ENCODE measurements at regions not wholly inside any gene's neighbourhood (a gene's known extent, or its start where the extent isn't known, plus 50 kb on each side); places are given as distances from the start of the nearest gene placed in this dataset.

DNA sequence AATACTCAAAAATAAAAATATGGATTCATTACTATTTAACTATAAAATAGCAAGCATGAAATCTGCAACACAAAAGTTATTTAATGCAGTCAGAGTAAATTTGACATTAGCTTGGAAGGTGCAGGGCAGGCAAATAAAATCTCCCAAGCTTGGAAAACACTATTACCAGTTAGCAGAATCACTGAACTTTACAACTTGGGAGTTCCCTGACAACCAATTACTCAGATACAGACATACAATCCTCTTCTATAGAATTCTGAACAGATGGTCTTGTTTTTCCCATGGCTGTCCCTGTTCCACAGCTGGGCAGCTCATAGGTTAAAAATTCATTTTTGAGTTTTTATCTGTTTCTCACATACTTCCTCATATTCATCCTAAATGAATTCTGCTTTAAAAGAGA lies 1002.6 kb downstream of the SORCS3 start:
- Histone ChIP-seq H3K4me1 (ENCODE audit: control extremely low read depth in 1 of 4, control insufficient read depth in 4 of 4, insufficient read depth in 4 of 4, low read length in 3 of 4) (no peaks in the 10 kb centered on the region), H3K27me3 (replicated peaks in 2 of 5; ENCODE audit: control insufficient read depth in 4 of 5, insufficient read depth in 5 of 5, low read length in 4 of 5) (no peaks in the 10 kb centered on the region), H3K27ac (ENCODE audit: insufficient read depth in 1 of 2, low read depth in 1 of 2, low read length in 2 of 2, poor library complexity in 1 of 2, severe bottlenecking in 2 of 2) (no peak overlapping the region), H3K9me3 (ENCODE audit: control extremely low read depth in 1 of 5, control insufficient read depth in 4 of 5, insufficient read depth in 2 of 5, low read depth in 1 of 5, low read length in 4 of 5) (no peaks in the 10 kb centered on the region), H3K4me3 (ENCODE audit: control insufficient read depth in 1 of 7, extremely low read depth in 1 of 7, insufficient read depth in 4 of 7, low read depth in 2 of 7, low read length in 6 of 7) (no peak overlapping the region), H3K36me3 (ENCODE audit: control insufficient read depth in 4 of 4, insufficient read depth in 4 of 4, low read length in 3 of 4) (no peaks in the 10 kb centered on the region)
- POLR2A ChIA-PET: no interaction called here
- CTCF ChIA-PET: no interaction called here
- DNase-seq: no peak

DNA sequence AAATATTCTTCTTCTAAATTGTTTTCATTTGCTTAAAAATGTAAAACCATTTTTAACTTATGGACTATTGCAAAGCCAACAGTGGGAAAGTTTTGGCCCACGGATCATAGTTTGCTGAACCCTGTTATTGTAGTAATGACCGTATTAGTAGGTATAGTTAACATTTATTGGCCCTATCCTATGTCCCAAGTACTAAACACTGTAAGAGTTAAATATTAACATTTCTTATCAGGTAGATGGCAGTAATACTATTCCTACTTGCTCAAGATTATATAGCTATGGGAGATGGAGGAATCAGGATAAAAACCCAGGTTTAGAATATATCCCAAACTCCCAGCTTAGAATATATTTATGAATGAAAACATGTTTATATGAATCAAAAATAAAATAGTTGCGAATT lies 993.2 kb downstream of the SORCS3 start:
- Histone ChIP-seq H3K9me3 (ENCODE audit: control extremely low read depth in 1 of 5, control insufficient read depth in 4 of 5, insufficient read depth in 2 of 5, low read depth in 1 of 5, low read length in 4 of 5) (peaks cover 0 to 3% (median 0%) of the 10 kb centered on the region in 5 experiments), H3K27me3 (replicated peaks in 2 of 5; ENCODE audit: control insufficient read depth in 4 of 5, insufficient read depth in 5 of 5, low read length in 4 of 5) (no peaks in the 10 kb centered on the region), H3K27ac (ENCODE audit: insufficient read depth in 1 of 2, low read depth in 1 of 2, low read length in 2 of 2, poor library complexity in 1 of 2, severe bottlenecking in 2 of 2) (no peak overlapping the region), H3K36me3 (ENCODE audit: control insufficient read depth in 4 of 4, insufficient read depth in 4 of 4, low read length in 3 of 4) (no peaks in the 10 kb centered on the region), H3K4me1 (ENCODE audit: control extremely low read depth in 1 of 4, control insufficient read depth in 4 of 4, insufficient read depth in 4 of 4, low read length in 3 of 4) (no peaks in the 10 kb centered on the region), H3K4me3 (ENCODE audit: control insufficient read depth in 1 of 7, extremely low read depth in 1 of 7, insufficient read depth in 4 of 7, low read depth in 2 of 7, low read length in 6 of 7) (no peak overlapping the region)
- 100% methylated on average over 1 of the region's 3 CpGs for WGBS (ENCODE audit: insufficient coverage)
- DNase-seq: no peak
- CTCF ChIA-PET: interaction anchor here (0.9 kb wide), 1 partner anchor 19 kb away, joined by 3 read pairs; no protein-coding TSS in a partner anchor
- POLR2A ChIA-PET: no interaction called here

DNA sequence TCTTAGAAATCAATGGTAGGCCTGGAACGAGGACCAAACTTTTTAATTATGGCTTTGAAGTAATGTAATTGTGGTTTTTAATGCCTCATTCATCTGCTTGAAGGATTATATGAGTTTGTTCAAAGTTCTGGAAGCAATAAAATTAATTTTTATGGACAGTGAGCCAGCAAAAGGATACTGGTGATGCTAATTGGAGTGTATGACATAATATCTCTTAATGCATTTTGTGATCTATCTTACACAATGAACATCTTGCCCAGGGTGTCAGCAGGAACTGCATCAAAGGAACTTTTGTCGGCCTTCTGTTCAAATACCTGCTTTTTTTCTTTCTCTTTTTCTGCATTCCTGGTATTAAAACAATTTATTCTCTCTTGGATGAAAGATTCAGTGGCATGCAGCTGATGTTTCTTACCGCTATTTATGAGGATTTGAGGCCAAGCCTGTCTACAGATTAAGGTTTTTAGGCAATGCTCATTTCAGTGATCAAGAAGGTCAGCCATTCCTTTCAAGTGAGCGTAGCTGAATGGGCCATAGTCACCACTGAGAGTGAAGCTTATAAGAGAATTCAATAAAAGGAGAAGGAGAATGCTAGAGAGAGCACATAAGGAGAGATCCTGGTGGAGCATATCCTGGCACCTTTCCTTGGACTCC lies 974.8 kb downstream of the SORCS3 start:
- H3K36me3 ChIP-seq (ENCODE audit: control insufficient read depth in 4 of 4, insufficient read depth in 4 of 4, low read length in 3 of 4): no peaks in the 10 kb centered on the region
- H3K27ac ChIP-seq (ENCODE audit: insufficient read depth in 1 of 2, low read depth in 1 of 2, low read length in 2 of 2, poor library complexity in 1 of 2, severe bottlenecking in 2 of 2): no peak overlapping the region
- 85% methylated on average over 4 of the region's 4 CpGs for WGBS (ENCODE audit: insufficient coverage)
- DNase-seq: no peak
- H3K9me3 ChIP-seq (ENCODE audit: control extremely low read depth in 1 of 5, control insufficient read depth in 4 of 5, insufficient read depth in 2 of 5, low read depth in 1 of 5, low read length in 4 of 5): no peaks in the 10 kb centered on the region
- POLR2A ChIA-PET: no interaction called here
- H3K27me3 ChIP-seq (replicated peaks in 2 of 5; ENCODE audit: control insufficient read depth in 4 of 5, insufficient read depth in 5 of 5, low read length in 4 of 5): no peaks in the 10 kb centered on the region
- H3K4me1 ChIP-seq (ENCODE audit: control extremely low read depth in 1 of 4, control insufficient read depth in 4 of 4, insufficient read depth in 4 of 4, low read length in 3 of 4): no peaks in the 10 kb centered on the region
- CTCF ChIA-PET: interaction anchor here (1.0 kb wide), 1 partner anchor 18 kb away, joined by 3 read pairs; no protein-coding TSS in a partner anchor
- H3K4me3 ChIP-seq (ENCODE audit: control insufficient read depth in 1 of 7, extremely low read depth in 1 of 7, insufficient read depth in 4 of 7, low read depth in 2 of 7, low read length in 6 of 7): no peak overlapping the region

DNA sequence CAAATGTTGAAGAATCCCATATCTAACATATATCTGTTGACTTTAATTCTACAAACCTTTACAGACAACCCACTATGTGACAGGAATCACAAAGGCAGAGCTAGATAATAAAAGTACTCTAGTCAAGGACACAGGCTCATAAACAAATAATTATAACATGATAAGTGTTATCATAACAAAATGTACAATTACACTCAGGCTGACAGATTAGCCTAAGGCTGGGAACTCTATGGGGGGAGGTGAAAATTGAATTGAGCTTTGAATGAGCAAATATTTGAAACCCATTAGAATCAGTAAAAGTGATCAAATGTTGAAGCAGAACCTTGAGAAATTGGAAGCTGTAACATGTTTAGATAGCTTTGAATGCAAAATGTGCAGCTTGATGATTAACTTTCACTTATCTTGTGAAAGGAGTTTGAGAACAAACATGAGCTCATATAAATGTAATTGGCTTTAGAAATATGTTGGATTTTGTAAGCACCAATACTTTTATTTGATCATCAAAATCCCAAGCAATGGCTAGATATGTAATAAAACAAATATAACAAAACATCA lies 970.2 kb downstream of the SORCS3 start:
- ChIA-PET POLR2A (no interaction called here), CTCF (no interaction called here)
- no peaks in the 10 kb centered on the region for H3K27me3 ChIP-seq (replicated peaks in 2 of 5; ENCODE audit: control insufficient read depth in 4 of 5, insufficient read depth in 5 of 5, low read length in 4 of 5)
- H3K27ac ChIP-seq (ENCODE audit: insufficient read depth in 1 of 2, low read depth in 1 of 2, low read length in 2 of 2, poor library complexity in 1 of 2, severe bottlenecking in 2 of 2): no peak overlapping the region
- H3K9me3 ChIP-seq (ENCODE audit: control extremely low read depth in 1 of 5, control insufficient read depth in 4 of 5, insufficient read depth in 2 of 5, low read depth in 1 of 5, low read length in 4 of 5): no peaks in the 10 kb centered on the region
- H3K36me3 ChIP-seq (ENCODE audit: control insufficient read depth in 4 of 4, insufficient read depth in 4 of 4, low read length in 3 of 4): no peaks in the 10 kb centered on the region
- no peak for DNase-seq
- H3K4me3 ChIP-seq (ENCODE audit: control insufficient read depth in 1 of 7, extremely low read depth in 1 of 7, insufficient read depth in 4 of 7, low read depth in 2 of 7, low read length in 6 of 7): no peak overlapping the region
- no peaks in the 10 kb centered on the region for H3K4me1 ChIP-seq (ENCODE audit: control extremely low read depth in 1 of 4, control insufficient read depth in 4 of 4, insufficient read depth in 4 of 4, low read length in 3 of 4)

DNA sequence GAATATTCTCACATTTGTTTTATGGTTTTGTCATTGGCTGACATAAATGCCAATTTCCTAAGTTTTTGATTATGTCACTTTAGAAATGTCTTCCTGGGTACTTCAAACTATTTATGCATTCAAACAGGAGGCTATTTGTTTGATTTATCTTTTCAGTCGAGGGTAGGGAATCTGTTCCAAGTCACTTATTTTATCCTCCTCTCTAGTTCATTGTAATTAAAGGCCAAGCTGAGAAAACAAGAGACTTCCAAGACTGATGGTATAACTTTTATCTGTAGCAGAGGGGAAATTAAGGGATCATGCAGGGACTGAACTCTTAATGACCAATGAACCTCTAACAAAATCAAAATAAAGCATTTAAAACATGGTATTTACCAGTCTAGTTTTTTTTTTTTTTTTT lies 968.4 kb downstream of the SORCS3 start:
- no peaks in the 10 kb centered on the region for H3K27me3 ChIP-seq (replicated peaks in 2 of 5; ENCODE audit: control insufficient read depth in 4 of 5, insufficient read depth in 5 of 5, low read length in 4 of 5)
- WGBS (ENCODE audit: insufficient coverage): no CpG with 5 or more reads among the region's 1 CpG
- H3K9me3 ChIP-seq (ENCODE audit: control extremely low read depth in 1 of 5, control insufficient read depth in 4 of 5, insufficient read depth in 2 of 5, low read depth in 1 of 5, low read length in 4 of 5): no peaks in the 10 kb centered on the region
- POLR2A ChIA-PET: no interaction called here
- no peaks in the 10 kb centered on the region for H3K4me1 ChIP-seq (ENCODE audit: control extremely low read depth in 1 of 4, control insufficient read depth in 4 of 4, insufficient read depth in 4 of 4, low read length in 3 of 4)
- H3K27ac ChIP-seq (ENCODE audit: insufficient read depth in 1 of 2, low read depth in 1 of 2, low read length in 2 of 2, poor library complexity in 1 of 2, severe bottlenecking in 2 of 2): no peak overlapping the region
- H3K36me3 ChIP-seq (ENCODE audit: control insufficient read depth in 4 of 4, insufficient read depth in 4 of 4, low read length in 3 of 4): no peaks in the 10 kb centered on the region
- no peak overlapping the region for H3K4me3 ChIP-seq (ENCODE audit: control insufficient read depth in 1 of 7, extremely low read depth in 1 of 7, insufficient read depth in 4 of 7, low read depth in 2 of 7, low read length in 6 of 7)
- CTCF ChIA-PET: no interaction called here
- no peak for DNase-seq

DNA sequence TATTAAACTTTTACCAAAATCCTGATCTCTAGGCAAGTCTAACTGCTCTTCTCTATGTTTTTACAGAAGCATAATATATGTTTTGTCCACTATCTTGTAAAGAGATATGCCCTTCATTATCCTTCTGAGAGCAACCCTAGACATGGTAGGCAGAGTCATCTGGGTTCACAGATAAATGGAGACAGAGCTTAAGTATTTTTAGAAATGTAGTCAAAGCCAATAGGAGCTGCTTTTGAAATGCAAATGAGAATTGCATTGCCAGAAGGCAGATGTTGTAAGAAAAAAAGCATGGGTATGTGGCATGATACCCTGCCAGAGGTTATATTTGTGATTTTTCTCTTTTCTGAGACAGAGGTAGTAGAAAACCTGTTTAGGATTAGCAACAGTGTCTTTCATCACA lies 964.8 kb downstream of the SORCS3 start:
- Histone ChIP-seq H3K4me1 (ENCODE audit: control extremely low read depth in 1 of 4, control insufficient read depth in 4 of 4, insufficient read depth in 4 of 4, low read length in 3 of 4) (no peaks in the 10 kb centered on the region), H3K9me3 (ENCODE audit: control extremely low read depth in 1 of 5, control insufficient read depth in 4 of 5, insufficient read depth in 2 of 5, low read depth in 1 of 5, low read length in 4 of 5) (no peaks in the 10 kb centered on the region), H3K27me3 (replicated peaks in 2 of 5; ENCODE audit: control insufficient read depth in 4 of 5, insufficient read depth in 5 of 5, low read length in 4 of 5) (no peaks in the 10 kb centered on the region), H3K36me3 (ENCODE audit: control insufficient read depth in 4 of 4, insufficient read depth in 4 of 4, low read length in 3 of 4) (no peaks in the 10 kb centered on the region), H3K4me3 (ENCODE audit: control insufficient read depth in 1 of 7, extremely low read depth in 1 of 7, insufficient read depth in 4 of 7, low read depth in 2 of 7, low read length in 6 of 7) (no peak overlapping the region), H3K27ac (ENCODE audit: insufficient read depth in 1 of 2, low read depth in 1 of 2, low read length in 2 of 2, poor library complexity in 1 of 2, severe bottlenecking in 2 of 2) (no peak overlapping the region)
- ChIA-PET CTCF (interaction anchor here (1.1 kb wide), 1 partner anchor 16 kb away, joined by 3 read pairs; no protein-coding TSS in a partner anchor), POLR2A (no interaction called here)
- DNase-seq: no peak

DNA sequence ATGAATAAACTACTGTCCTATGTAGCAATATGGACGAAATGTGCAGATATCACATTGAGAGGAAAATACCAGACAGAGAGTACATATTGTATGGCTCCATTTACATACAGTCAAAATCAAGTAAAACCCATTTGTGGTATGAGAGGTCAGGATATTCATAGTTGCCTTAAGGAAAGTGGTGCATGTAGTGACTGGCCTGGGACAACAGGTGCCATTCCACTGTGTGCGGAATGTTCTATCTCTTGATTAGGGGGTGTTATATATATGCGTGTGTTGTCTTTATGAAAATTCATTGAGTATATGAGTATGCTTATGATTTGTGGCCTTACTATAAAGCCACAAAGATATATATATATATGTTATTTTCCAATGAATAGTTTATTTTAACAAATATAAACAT lies 964.0 kb downstream of the SORCS3 start:
- DNase-seq: no peak
- WGBS (ENCODE audit: insufficient coverage): no CpG with 5 or more reads among the region's 3 CpGs
- CTCF ChIA-PET: no interaction called here
- no peak overlapping the region for H3K4me3 ChIP-seq (ENCODE audit: control insufficient read depth in 1 of 7, extremely low read depth in 1 of 7, insufficient read depth in 4 of 7, low read depth in 2 of 7, low read length in 6 of 7)
- no peaks in the 10 kb centered on the region for H3K9me3 ChIP-seq (ENCODE audit: control extremely low read depth in 1 of 5, control insufficient read depth in 4 of 5, insufficient read depth in 2 of 5, low read depth in 1 of 5, low read length in 4 of 5)
- no peaks in the 10 kb centered on the region for H3K36me3 ChIP-seq (ENCODE audit: control insufficient read depth in 4 of 4, insufficient read depth in 4 of 4, low read length in 3 of 4)
- POLR2A ChIA-PET: no interaction called here
- H3K27ac ChIP-seq (ENCODE audit: insufficient read depth in 1 of 2, low read depth in 1 of 2, low read length in 2 of 2, poor library complexity in 1 of 2, severe bottlenecking in 2 of 2): no peak overlapping the region
- no peaks in the 10 kb centered on the region for H3K27me3 ChIP-seq (replicated peaks in 2 of 5; ENCODE audit: control insufficient read depth in 4 of 5, insufficient read depth in 5 of 5, low read length in 4 of 5)
- H3K4me1 ChIP-seq (ENCODE audit: control extremely low read depth in 1 of 4, control insufficient read depth in 4 of 4, insufficient read depth in 4 of 4, low read length in 3 of 4): no peaks in the 10 kb centered on the region
